ENCODE measurements at regions not wholly inside any gene's neighbourhood (a gene's known extent, or its start where the extent isn't known, plus 50 kb on each side); places are given as distances from the start of the nearest gene placed in this dataset.

GRCh38 chr10:57225920-57226319, 864.9 kb upstream of the ZWINT start:
- no peak for TF ChIP-seq CTCF (conservative IDR thresholded peaks at IDR 0.05; ENCODE audit: low read depth, low read length)
- no peak for DNase-seq (ENCODE audit: low read depth)
- H3K4me3 ChIP-seq (ENCODE audit: low read depth, low read length): no peak overlapping the region

- no peak for TF ChIP-seq CTCF (conservative IDR thresholded peaks at IDR 0.05; ENCODE audit: low read depth, low read length)
- no peak for DNase-seq (ENCODE audit: low read depth)
- H3K4me3 ChIP-seq (ENCODE audit: low read depth, low read length): no peak overlapping the region
These were observed 863.8 kb upstream of the ZWINT start for GRCh38 chr10:57224811-57225210.

- no peak for TF ChIP-seq CTCF (conservative IDR thresholded peaks at IDR 0.05; ENCODE audit: low read depth, low read length)
- no peak for DNase-seq (ENCODE audit: low read depth)
- H3K4me3 ChIP-seq (ENCODE audit: low read depth, low read length): no peak overlapping the region
These were observed 861.5 kb upstream of the ZWINT start for GRCh38 chr10:57222603-57223002.

- TF ChIP-seq CTCF (conservative IDR thresholded peaks at IDR 0.05; ENCODE audit: low read depth, low read length): no peak
- H3K4me3 ChIP-seq (ENCODE audit: low read depth, low read length): no peak overlapping the region
- no peak for DNase-seq (ENCODE audit: low read depth)
These were observed 861.1 kb upstream of the ZWINT start for GRCh38 chr10:57222129-57222528.

- no peak overlapping the region for H3K4me3 ChIP-seq (ENCODE audit: low read depth, low read length)
- TF ChIP-seq CTCF (conservative IDR thresholded peaks at IDR 0.05; ENCODE audit: low read depth, low read length): no peak
These were observed 860.6 kb upstream of the ZWINT start for GRCh38 chr10:57221674-57222073.

GRCh38 chr10:57218382-57218781, 857.3 kb upstream of the ZWINT start:
- H3K4me3 ChIP-seq (ENCODE audit: low read depth, low read length): no peak overlapping the region
- no peak for TF ChIP-seq CTCF (conservative IDR thresholded peaks at IDR 0.05; ENCODE audit: low read depth, low read length)
- no peak for DNase-seq (ENCODE audit: low read depth)

More at GRCh38 chr10:57221674-57222073, 860.6 kb upstream of the ZWINT start:
- no peak for DNase-seq (ENCODE audit: low read depth)

GRCh38 chr10:57202356-57202755, 841.3 kb upstream of the ZWINT start:
- TF ChIP-seq CTCF (conservative IDR thresholded peaks at IDR 0.05; ENCODE audit: low read depth, low read length): no peak
- H3K4me3 ChIP-seq (ENCODE audit: low read depth, low read length): no peak overlapping the region
- no peak for DNase-seq (ENCODE audit: low read depth)

All from epithelial cell of proximal tubule (primary cell).